H1 (cell line): ENCODE measurements at regions not wholly inside any gene's neighbourhood (a gene's known extent, or its start where the extent isn't known, plus 50 kb on each side); places are given as distances from the start of the nearest gene placed in this dataset.

ENCODE experiments used
- CHD2 ChIP-seq: IDR thresholded peaks from 2 replicates; pipeline ENCODE4 v1.6.1; 2012; ENCODE audit warnings: low read length, improper control_type of control experiment
- EZH2 ChIP-seq: fragments of 200-600 bp; sonication (generic); IDR thresholded peaks from 2 replicates; pipeline ENCODE4 v1.7.1; 2012; ENCODE audit warnings: low read depth, mild to moderate bottlenecking, moderate library complexity, low read length, inconsistent platforms; ENCODE audit not compliant: severe bottlenecking
- MAX ChIP-seq: IDR thresholded peaks from 2 replicates; pipeline ENCODE4 v1.6.1; 2012; ENCODE audit warnings: inconsistent platforms
- SP2 ChIP-seq: IDR thresholded peaks from 2 replicates; pipeline ENCODE4 v1.6.1; 2012; ENCODE audit warnings: mild to moderate bottlenecking, low read length, inconsistent platforms
- TAF7 ChIP-seq: optimal IDR thresholded peaks from 2 replicates; pipeline ENCODE3; 2011; ENCODE audit warnings: low read depth, mild to moderate bottlenecking, inconsistent platforms, low read length, moderate library complexity, borderline replicate concordance

GRCh38 chr6:108767418-108768165 is 80.6 kb upstream of the ARMC2 start (continued):
- TF ChIP-seq MAX (no peak), CHD2 (no peak), TAF7 (no peak), EZH2 (no peak), SP2 (no peak)
- TF ChIP-seq, all 59 proteins: peak for 0
